ENCODE measurements at regions not wholly inside any gene's neighbourhood (a gene's known extent, or its start where the extent isn't known, plus 50 kb on each side); places are given as distances from the start of the nearest gene placed in this dataset.
"Not testable (repeated sequence)": the region's sequence is repeated elsewhere in the genome, so short reads cannot be mapped to it uniquely, and the experiment has no call there.

GRCh38 chr1:238912148-238912547 is 474.2 kb upstream of the CHRM3 start:
- Mint-ChIP-seq H3K4me1 (ENCODE audit: low read depth, unreplicated experiment) (no peaks in the 10 kb centered on the region), H3K27me3 (ENCODE audit: insufficient read depth, unreplicated experiment) (peaks cover 2% of the 10 kb centered on the region)

GRCh38 chr1:238902752-238903151 is 483.6 kb upstream of the CHRM3 start:
- H3K4me1 Mint-ChIP-seq (ENCODE audit: low read depth, unreplicated experiment); POLR2A ChIA-PET; H3K9me3 ChIP-seq; BruUV-seq (replicated peaks); H3K4me3 Mint-ChIP-seq (ENCODE audit: unreplicated experiment); H3K36me3 ChIP-seq (ENCODE audit: control insufficient read depth, insufficient read depth, low read length); H3K27me3 ChIP-seq (replicated peaks; ENCODE audit: control insufficient read depth, insufficient read depth, low read length); H3K4me3 ChIP-seq (ENCODE audit: low read depth, low read length); H3K27ac Mint-ChIP-seq (ENCODE audit: unreplicated experiment); CTCF ChIA-PET; DNase-seq; intact Hi-C loops (cut with micrococcal nuclease; ENCODE audit: unreplicated experiment); H3K27me3 Mint-ChIP-seq (ENCODE audit: insufficient read depth, unreplicated experiment); H3K36me3 Mint-ChIP-seq (ENCODE audit: insufficient read depth, unreplicated experiment); H3K4me1 ChIP-seq: not testable (repeated sequence)
- peaks cover 43% of the 10 kb centered on the region for H3K9me3 Mint-ChIP-seq (ENCODE audit: unreplicated experiment)

More at GRCh38 chr1:238912148-238912547, 474.2 kb upstream of the CHRM3 start:
- DNase-seq, result no peak
- Histone ChIP-seq H3K36me3 (ENCODE audit: control insufficient read depth, insufficient read depth, low read length) (no peaks in the 10 kb centered on the region), H3K27me3 (replicated peaks; ENCODE audit: control insufficient read depth, insufficient read depth, low read length) (no peaks in the 10 kb centered on the region), H3K9me3 (no peaks in the 10 kb centered on the region), H3K4me1 (no peaks in the 10 kb centered on the region), H3K4me3 (ENCODE audit: low read depth, low read length) (no peak overlapping the region)
- CTCF ChIA-PET, result no interaction called here
- TF ChIP-seq, protein P1, sequence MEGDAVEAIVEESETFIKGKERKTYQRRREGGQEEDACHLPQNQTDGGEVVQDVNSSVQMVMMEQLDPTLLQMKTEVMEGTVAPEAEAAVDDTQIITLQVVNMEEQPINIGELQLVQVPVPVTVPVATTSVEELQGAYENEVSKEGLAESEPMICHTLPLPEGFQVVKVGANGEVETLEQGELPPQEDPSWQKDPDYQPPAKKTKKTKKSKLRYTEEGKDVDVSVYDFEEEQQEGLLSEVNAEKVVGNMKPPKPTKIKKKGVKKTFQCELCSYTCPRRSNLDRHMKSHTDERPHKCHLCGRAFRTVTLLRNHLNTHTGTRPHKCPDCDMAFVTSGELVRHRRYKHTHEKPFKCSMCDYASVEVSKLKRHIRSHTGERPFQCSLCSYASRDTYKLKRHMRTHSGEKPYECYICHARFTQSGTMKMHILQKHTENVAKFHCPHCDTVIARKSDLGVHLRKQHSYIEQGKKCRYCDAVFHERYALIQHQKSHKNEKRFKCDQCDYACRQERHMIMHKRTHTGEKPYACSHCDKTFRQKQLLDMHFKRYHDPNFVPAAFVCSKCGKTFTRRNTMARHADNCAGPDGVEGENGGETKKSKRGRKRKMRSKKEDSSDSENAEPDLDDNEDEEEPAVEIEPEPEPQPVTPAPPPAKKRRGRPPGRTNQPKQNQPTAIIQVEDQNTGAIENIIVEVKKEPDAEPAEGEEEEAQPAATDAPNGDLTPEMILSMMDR (IDR thresholded peaks at IDR 0.05; ENCODE audit: insufficient read depth in 1 of 2, low read depth in 1 of 2, low read length in 1 of 2, severe bottlenecking in 1 of 2, unreplicated experiment in 1 of 2), result no peak
- POLR2A ChIA-PET, result no interaction called here
- Mint-ChIP-seq H3K9me3 (ENCODE audit: unreplicated experiment) (peaks cover 30% of the 10 kb centered on the region), H3K4me3 (ENCODE audit: unreplicated experiment) (no peak overlapping the region), H3K27ac (ENCODE audit: unreplicated experiment) (no peak overlapping the region), H3K36me3 (ENCODE audit: insufficient read depth, unreplicated experiment) (no peaks in the 10 kb centered on the region)
- intact Hi-C loops (cut with micrococcal nuclease; ENCODE audit: unreplicated experiment), result no loop called here
- BruUV-seq (replicated peaks), result no TSS peak

- no peak overlapping the region for H3K27ac Mint-ChIP-seq (ENCODE audit: unreplicated experiment)
- H3K27me3 Mint-ChIP-seq (ENCODE audit: insufficient read depth, unreplicated experiment), result peaks cover 4% of the 10 kb centered on the region
- no peaks in the 10 kb centered on the region for H3K27me3 ChIP-seq (replicated peaks; ENCODE audit: control insufficient read depth, insufficient read depth, low read length)
- TF ChIP-seq, protein P1 (IDR thresholded peaks at IDR 0.05; ENCODE audit: insufficient read depth in 1 of 2, low read depth in 1 of 2, low read length in 1 of 2, severe bottlenecking in 1 of 2, unreplicated experiment in 1 of 2), result no peak
- BruUV-seq (replicated peaks), result no TSS peak
- H3K4me1 ChIP-seq, result no peaks in the 10 kb centered on the region
- H3K36me3 ChIP-seq (ENCODE audit: control insufficient read depth, insufficient read depth, low read length), result no peaks in the 10 kb centered on the region
- H3K9me3 ChIP-seq, result no peaks in the 10 kb centered on the region
- H3K4me3 Mint-ChIP-seq (ENCODE audit: unreplicated experiment), result no peak overlapping the region
- POLR2A ChIA-PET, result no interaction called here
- H3K9me3 Mint-ChIP-seq (ENCODE audit: unreplicated experiment), result peaks cover 48% of the 10 kb centered on the region
- no peak for DNase-seq
- H3K36me3 Mint-ChIP-seq (ENCODE audit: insufficient read depth, unreplicated experiment), result no peaks in the 10 kb centered on the region
- H3K4me3 ChIP-seq (ENCODE audit: low read depth, low read length), result no peak overlapping the region
- CTCF ChIA-PET, result no interaction called here
- no peaks in the 10 kb centered on the region for H3K4me1 Mint-ChIP-seq (ENCODE audit: low read depth, unreplicated experiment)
- intact Hi-C loops (cut with micrococcal nuclease; ENCODE audit: unreplicated experiment), result no loop called here
Observed at GRCh38 chr1:238900334-238900865, 486.0 kb upstream of the CHRM3 start.

- Mint-ChIP-seq H3K36me3 (ENCODE audit: insufficient read depth, unreplicated experiment) (no peaks in the 10 kb centered on the region), H3K4me3 (ENCODE audit: unreplicated experiment) (no peak overlapping the region), H3K27ac (ENCODE audit: unreplicated experiment) (no peak overlapping the region), H3K9me3 (ENCODE audit: unreplicated experiment) (peaks cover 48% of the 10 kb centered on the region), H3K4me1 (ENCODE audit: low read depth, unreplicated experiment) (no peaks in the 10 kb centered on the region), H3K27me3 (ENCODE audit: insufficient read depth, unreplicated experiment) (peaks cover 4% of the 10 kb centered on the region)
- Histone ChIP-seq H3K36me3 (ENCODE audit: control insufficient read depth, insufficient read depth, low read length) (no peaks in the 10 kb centered on the region), H3K27me3 (replicated peaks; ENCODE audit: control insufficient read depth, insufficient read depth, low read length) (no peaks in the 10 kb centered on the region), H3K9me3 (no peaks in the 10 kb centered on the region), H3K4me3 (ENCODE audit: low read depth, low read length) (no peak overlapping the region), H3K4me1 (no peaks in the 10 kb centered on the region)
- TF ChIP-seq, protein P1 (IDR thresholded peaks at IDR 0.05; ENCODE audit: insufficient read depth in 1 of 2, low read depth in 1 of 2, low read length in 1 of 2, severe bottlenecking in 1 of 2, unreplicated experiment in 1 of 2), result no peak
- DNase-seq, result no peak
- BruUV-seq (replicated peaks), result no TSS peak
- CTCF ChIA-PET, result no interaction called here
- POLR2A ChIA-PET, result no interaction called here
- intact Hi-C loops (cut with micrococcal nuclease; ENCODE audit: unreplicated experiment), result no loop called here
Observed at GRCh38 chr1:238898856-238899255, 487.5 kb upstream of the CHRM3 start.

Data from Caco-2 (cell line).